ENCODE measurements at regions not wholly inside any gene's neighbourhood (a gene's known extent, or its start where the extent isn't known, plus 50 kb on each side); places are given as distances from the start of the nearest gene placed in this dataset.

DNA sequence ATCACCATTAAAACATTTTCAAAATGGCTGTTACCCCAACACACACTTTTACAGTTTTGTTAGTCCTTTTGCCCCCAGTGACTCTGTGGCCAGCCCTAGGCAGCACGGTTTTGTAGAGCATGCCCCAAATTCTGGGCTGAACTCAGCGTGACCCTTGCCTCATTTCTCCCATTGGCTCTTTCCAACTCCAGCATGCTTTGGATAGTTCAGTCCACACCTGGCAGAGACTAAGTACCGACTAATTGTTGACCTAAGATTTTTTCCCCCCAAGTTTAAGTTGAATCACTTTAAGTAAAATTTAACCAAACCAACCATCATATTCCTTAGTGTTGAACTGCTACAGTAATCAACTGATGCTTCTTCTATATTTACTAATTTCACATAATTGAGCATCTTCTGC lies 62.4 kb upstream of the LRRC8B start:
- Histone ChIP-seq H3K9me3 (no peaks in the 10 kb centered on the region), H3K27ac (no peak overlapping the region), H3K4me1 (peaks cover 0 to 9% (median 0%) of the 10 kb centered on the region in 3 donors), H3K36me3 (no peaks in the 10 kb centered on the region), H3K4me3 (no peak overlapping the region), H3K27me3 (peaks cover 0 to 12% (median 0%) of the 10 kb centered on the region in 4 donors)
- intact Hi-C loops (cut with DNase I) = no loop called here
- 77 to 88% methylated on average over 3 of the region's 3 CpGs for WGBS, 2 donors
- TF ChIP-seq, protein P1, sequence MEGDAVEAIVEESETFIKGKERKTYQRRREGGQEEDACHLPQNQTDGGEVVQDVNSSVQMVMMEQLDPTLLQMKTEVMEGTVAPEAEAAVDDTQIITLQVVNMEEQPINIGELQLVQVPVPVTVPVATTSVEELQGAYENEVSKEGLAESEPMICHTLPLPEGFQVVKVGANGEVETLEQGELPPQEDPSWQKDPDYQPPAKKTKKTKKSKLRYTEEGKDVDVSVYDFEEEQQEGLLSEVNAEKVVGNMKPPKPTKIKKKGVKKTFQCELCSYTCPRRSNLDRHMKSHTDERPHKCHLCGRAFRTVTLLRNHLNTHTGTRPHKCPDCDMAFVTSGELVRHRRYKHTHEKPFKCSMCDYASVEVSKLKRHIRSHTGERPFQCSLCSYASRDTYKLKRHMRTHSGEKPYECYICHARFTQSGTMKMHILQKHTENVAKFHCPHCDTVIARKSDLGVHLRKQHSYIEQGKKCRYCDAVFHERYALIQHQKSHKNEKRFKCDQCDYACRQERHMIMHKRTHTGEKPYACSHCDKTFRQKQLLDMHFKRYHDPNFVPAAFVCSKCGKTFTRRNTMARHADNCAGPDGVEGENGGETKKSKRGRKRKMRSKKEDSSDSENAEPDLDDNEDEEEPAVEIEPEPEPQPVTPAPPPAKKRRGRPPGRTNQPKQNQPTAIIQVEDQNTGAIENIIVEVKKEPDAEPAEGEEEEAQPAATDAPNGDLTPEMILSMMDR (IDR thresholded peaks at IDR 0.05) = no peak
- no peak for DNase-seq

DNA sequence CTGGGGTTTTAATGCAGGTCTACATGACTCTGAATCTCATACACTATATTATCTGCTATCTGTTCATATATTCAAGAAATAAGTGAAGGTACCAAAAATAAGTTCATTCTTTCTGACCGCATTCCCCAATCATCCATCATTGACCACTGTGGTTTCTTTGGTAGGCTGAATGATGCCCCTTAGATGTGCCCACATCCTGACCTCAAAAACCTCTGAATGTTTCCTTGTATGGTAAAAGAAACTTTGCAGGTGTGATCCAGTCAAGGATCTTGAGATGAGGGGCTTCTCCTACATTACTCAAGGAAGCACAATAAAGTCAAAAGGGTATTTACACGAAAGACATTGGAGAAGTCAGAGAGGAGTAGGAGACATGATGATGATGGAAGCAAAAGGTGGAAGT lies 60.6 kb upstream of the LRRC8B start:
- H3K27me3 ChIP-seq = peaks cover 0 to 12% (median 0%) of the 10 kb centered on the region in 4 donors
- no peak overlapping the region for H3K27ac ChIP-seq
- TF ChIP-seq, protein P1 (IDR thresholded peaks at IDR 0.05) = no peak
- TF ChIP-seq POLR2A (IDR thresholded peaks at IDR 0.05) = no peak
- no peak overlapping the region for H3K4me3 ChIP-seq
- no peaks in the 10 kb centered on the region for H3K9me3 ChIP-seq
- H3K4me1 ChIP-seq = peaks cover 0 to 9% (median 0%) of the 10 kb centered on the region in 3 donors
- H3K36me3 ChIP-seq = no peaks in the 10 kb centered on the region
- 15 to 47% methylated on average over 2 of the region's 2 CpGs for WGBS, 2 donors
- DNase-seq = no peak
- intact Hi-C loops (cut with DNase I) = no loop called here

DNA sequence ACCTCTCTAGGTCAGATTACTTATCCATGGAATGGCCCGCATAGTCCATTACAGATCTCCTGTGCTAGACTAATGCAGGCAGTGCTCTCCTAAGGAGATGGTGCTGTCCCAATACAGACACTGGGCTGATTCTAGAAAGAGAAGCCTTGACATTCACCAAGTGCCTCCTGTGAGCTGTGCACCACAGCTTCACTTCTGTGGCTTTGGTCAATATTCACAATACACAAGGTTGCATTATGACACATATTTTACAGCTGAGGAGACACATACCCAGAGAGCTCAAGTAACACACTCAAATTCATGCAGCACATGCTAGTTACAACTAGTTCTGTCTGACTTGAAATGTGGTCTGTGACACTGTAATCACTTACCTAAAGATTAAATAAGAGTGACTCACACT lies 59.4 kb upstream of the LRRC8B start:
- H3K27ac ChIP-seq = no peak overlapping the region

DNA sequence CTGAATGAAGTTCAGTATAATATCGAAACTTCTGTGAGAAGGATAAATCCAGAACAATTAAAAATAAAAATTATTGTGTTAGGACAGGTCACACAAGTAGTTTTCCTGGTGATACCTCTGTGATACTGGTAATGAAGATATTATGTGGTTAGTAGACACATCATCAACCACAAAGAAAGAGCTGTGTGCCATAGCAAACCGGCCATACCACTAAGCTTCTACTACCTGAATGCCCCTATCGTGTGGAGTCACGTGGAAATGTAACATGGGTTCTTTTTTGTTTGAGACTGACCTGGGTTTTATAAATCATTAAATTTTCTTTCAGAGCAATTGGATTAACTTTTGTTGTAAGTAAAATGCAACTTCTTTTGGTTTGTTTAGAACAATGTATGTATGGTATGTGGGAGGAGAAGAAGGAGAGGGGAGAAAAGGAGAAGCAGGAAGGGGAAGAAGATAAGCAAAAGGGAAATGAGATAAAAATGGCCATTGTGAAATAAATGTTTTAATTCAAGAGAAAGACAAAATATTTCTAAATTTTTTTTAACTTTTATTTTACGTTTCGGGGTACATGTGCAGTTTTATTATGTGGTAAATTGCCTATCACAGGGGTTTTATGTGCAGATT lies 58.2 kb upstream of the LRRC8B start:
- intact Hi-C loops (cut with DNase I) = no loop called here
- Histone ChIP-seq H3K27me3 (peaks cover 0 to 12% (median 0%) of the 10 kb centered on the region in 4 donors), H3K4me1 (peaks cover 0 to 9% (median 0%) of the 10 kb centered on the region in 3 donors), H3K4me3 (no peak overlapping the region), H3K36me3 (no peaks in the 10 kb centered on the region), H3K9me3 (no peaks in the 10 kb centered on the region), H3K27ac (no peak overlapping the region)
- no peak for DNase-seq
- TF ChIP-seq, protein P1 (IDR thresholded peaks at IDR 0.05) = no peak
- no peak for TF ChIP-seq POLR2A (IDR thresholded peaks at IDR 0.05)
- WGBS, 2 donors = 59 to 62% methylated on average over 6 of the region's 6 CpGs

More for the DNA sequence above, 59.4 kb upstream of the LRRC8B start:
- TF ChIP-seq, protein P1 (IDR thresholded peaks at IDR 0.05) = no peak
- no peak for TF ChIP-seq POLR2A (IDR thresholded peaks at IDR 0.05)
- H3K36me3 ChIP-seq = no peaks in the 10 kb centered on the region
- no peaks in the 10 kb centered on the region for H3K9me3 ChIP-seq
- H3K4me1 ChIP-seq = peaks cover 0 to 9% (median 0%) of the 10 kb centered on the region in 3 donors
- intact Hi-C loops (cut with DNase I) = no loop called here
- 86 to 93% methylated on average over 1 of the region's 1 CpG for WGBS, 2 donors
- peaks cover 0 to 12% (median 0%) of the 10 kb centered on the region in 4 donors for H3K27me3 ChIP-seq
- H3K4me3 ChIP-seq = no peak overlapping the region
- DNase-seq = no peak

DNA sequence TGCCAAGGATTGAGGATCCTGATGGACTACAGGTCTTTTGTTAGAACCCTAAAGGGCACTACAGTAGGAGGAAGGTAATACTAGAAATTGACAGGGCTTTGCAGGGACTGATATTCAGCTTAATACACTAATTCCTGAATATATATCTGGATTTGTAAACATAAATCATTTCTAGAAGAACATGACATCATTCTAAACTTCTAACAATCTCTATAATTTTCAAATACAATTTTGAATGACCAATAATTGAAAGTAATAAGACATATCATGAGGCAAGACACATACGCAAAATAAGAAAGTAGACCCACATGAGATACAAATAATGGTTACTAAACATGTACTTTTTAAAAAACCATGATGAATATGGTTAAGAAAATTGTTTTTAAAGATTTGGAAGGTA lies 52.4 kb upstream of the LRRC8B start:
- 74 to 92% methylated on average over 1 of the region's 1 CpG for WGBS, 2 donors

More for the DNA sequence above, 52.4 kb upstream of the LRRC8B start:
- no peak for TF ChIP-seq POLR2A (IDR thresholded peaks at IDR 0.05)
- TF ChIP-seq, protein P1 (IDR thresholded peaks at IDR 0.05) = no peak
- DNase-seq = no peak
- intact Hi-C loops (cut with DNase I) = no loop called here
- H3K36me3 ChIP-seq = no peaks in the 10 kb centered on the region
- peaks cover 0 to 8% (median 0%) of the 10 kb centered on the region in 3 donors for H3K9me3 ChIP-seq
- H3K27ac ChIP-seq = no peak overlapping the region
- H3K4me3 ChIP-seq = no peak overlapping the region
- H3K4me1 ChIP-seq = no peaks in the 10 kb centered on the region
- no peaks in the 10 kb centered on the region for H3K27me3 ChIP-seq

Data from esophagus squamous epithelium (tissue), 5 donors.